ENCODE measurements at regions not wholly inside any gene's neighbourhood (a gene's known extent, or its start where the extent isn't known, plus 50 kb on each side); places are given as distances from the start of the nearest gene placed in this dataset.

DNA sequence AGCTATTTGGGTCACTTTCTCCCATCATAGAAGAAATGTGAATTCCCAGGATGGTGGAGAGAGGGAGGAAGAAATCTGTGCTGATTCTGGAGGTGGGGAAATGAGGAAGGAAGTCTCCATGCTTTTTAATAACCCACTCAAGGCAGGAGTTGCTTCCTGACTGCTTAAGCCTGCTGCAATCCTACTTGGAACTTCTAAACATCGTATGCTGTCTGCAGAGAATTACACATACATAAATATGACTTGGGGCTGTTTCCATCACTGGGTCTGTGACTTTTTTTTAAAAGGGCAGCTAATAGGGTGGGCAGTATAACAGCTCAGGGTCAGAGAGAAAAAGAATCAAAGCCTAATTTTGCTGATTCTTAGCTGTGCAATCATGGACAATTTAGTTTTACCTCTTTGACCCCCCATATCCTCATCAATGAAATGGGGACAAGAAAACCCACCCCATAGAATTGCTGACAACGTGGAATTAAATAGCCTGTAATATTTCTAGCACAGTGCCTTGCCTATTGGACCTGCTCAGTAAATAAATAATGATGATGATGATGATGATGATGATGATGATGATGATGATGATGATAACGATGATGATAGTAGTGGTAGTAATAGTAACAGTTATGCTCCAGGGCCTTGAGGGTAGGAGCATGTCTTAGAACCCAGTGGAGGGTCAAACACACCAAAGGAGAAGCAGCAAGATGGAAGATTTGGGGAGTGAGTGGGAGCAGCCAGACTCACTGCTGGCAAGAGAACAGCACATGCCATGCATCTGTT lies 166.7 kb upstream of the LRFN2 start:
- no peak for DNase-seq (ENCODE audit: low spot score)

DNA sequence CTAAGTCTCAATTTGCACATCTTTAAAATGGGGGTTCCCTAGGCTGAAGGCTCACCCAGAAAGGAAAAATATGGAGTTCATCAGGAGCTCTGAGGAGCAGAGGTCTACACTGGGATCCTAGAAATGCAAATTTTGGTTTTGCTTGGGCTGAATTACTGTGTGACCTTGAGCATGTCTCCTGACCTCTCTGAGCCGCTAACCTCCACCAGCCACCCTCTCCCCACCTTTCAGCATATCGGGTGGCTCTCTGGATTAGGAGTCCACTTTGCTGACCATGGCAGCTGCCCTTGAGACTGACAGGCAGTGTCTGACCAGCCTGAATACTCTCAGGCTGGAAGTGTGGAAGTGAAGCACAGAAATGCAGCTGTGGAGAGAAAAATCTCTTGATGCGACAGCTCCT lies 165.9 kb upstream of the LRFN2 start:
- no peak for DNase-seq (ENCODE audit: low spot score)

DNA sequence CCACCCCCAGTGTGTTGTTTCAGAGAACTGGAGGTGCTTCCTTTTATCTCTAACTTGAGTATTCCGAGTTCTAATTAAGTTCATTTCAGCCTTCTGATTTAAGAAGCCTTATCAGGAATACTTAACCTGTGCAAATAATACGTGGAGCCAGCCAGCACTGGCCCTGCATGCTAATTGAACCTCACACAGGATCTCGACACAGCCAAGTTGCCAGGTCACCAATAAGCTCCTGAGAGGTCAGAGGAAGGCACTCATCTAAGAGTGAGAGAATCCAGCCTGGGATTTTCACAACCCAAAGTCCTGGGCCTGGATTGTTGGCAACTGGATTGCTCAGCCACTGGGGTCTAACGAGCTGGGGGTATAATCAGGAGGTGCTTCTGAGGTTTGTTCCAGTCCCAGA lies 157.7 kb upstream of the LRFN2 start:
- no peak for DNase-seq (ENCODE audit: low spot score)

DNA sequence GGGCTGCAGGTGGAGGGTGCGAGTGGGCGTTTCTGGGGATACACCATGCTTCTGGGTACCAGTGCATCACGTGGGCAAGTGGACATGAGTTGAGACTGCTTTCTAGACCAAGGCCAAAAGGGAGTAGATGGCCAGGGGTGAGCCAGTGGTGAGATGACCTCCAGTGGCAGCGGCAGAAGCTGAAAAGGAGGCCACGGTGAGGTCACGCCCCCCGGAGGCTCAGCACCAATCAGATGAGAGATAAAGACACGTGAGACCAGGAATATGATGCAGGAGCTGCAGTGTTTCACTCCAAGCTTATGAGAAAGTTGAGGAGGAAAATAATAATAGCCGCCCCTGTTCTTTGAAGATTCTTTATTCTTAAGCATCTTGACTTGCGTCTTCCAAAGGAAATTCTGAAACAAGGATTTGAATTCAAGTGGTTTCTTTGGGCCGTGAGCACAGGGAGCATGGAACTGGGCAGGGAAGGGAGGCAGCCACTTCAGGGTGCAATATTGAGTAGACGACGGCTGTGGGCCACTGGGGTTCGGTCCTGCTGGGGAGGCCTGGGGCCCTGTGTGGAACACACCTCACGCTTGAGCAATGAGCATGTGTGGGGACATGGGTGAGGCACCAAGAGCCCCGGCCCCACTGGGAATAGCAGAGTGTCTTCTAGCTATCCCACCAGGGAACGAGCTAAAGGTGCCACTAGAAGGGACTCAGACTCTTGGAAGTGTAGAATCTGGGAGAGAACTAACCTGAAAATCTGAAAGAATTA lies 156.7 kb upstream of the LRFN2 start:
- no peak for DNase-seq (ENCODE audit: low spot score)

DNA sequence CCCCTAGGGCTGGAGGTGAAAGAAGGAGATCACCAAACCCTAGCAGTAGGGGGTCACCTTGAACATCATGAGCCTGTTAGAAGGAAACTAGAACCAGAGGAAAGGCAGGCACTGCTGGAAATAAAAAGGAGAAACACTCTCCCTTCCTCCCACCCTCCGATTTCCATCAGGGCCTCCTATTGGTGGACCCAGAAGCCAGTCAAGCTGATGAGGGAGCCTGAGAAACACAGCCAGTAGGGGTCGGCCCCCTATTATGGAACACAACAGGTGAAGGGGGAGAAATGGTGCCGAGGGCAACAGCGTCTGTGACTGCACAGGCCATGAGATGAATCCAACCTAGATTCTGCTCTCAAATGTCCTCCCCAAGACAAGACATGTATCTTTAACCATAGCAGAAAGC lies 156.1 kb upstream of the LRFN2 start:
- DNase-seq (ENCODE audit: low spot score) = no peak

DNA sequence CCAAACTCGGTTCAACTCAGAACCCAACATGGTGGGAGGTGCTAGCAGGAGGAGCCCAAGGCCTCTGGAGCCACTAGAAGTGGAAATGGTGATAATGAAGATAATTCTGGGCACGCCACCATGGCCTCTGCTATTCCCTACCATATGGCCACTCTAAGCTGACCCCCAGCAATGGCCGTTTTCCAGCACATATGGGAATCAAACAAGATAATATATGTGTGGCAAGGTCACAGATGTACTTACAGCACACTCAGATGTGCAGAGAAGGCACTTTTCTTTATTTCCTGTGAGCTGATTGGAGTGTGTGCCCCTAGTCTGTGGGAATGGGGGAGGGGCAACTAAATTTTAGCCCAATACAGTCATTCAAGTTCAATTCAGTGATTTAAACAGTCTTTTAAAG lies 153.4 kb upstream of the LRFN2 start:
- no peak for DNase-seq (ENCODE audit: low spot score)

DNA sequence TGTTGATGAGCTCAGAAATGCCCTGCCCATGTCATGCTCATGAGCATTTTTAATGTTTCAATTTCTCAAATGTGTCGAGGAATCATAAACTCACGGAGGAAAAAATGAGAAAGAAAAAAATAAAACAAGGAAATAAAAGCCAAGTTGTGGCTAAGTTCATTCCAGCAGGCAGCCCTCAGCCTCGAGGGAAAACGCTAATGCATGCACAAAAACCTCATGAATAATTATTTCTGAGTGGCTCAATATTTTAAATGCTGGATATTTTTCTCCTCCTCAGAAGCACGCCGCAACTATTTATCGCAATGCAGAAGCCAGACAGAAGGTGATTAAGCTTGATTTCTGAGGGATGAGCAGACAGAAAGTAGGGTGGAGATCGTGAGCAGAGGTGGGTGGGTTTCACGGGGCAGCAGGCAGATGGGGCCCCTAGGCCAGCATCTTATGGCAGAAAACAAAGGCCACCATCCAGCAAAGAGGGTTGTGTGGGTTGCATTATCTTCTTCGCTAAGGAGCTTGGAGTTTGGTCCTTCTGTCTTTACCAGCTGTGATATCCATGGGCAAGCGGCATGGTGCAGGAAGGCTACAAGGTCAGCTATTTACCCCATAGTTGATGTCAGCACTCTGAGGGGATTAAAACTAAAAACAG lies 151.5 kb upstream of the LRFN2 start:
- DNase-seq (ENCODE audit: low spot score) = no peak

DNA sequence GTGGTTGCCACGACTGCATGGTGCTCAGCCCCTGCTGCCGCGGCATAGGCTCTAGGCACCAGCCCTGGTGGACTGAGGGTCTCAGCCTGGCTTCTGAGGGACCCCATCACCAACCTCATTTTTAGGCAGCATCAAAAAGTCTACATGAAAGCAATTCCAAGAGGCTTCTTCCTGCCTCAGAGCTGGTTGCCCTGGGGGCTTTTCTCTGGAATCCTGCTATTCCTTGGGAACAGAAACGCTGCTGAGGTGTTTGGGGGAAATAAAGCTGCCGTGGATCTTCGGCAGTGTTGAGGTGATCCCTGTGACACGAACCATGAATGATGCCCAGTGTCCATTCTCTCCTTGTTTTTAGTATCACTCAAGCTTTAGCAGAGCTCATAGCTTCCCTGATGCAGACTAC lies 148.4 kb upstream of the LRFN2 start:
- no peak for DNase-seq (ENCODE audit: low spot score)

DNA sequence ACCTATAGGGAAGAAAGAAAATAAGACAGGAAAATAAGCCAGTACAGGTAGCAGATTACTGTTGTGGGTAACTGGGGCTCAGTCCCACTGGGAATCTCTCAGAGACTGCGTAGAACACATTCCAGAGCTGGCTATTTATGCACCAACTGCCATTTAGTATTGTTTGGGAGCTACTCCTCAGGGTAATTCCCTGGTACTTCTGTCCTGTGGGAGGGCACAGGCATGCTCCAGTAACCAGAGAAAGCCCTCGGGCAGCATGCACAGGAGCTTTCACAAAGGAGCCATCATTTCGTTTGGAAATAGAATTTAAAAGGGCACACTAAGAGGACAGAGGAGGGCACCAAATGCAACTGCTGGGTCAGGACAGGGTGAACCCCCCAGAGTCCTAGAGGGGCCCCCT lies 148.0 kb upstream of the LRFN2 start:
- peak; percentile 26 for DNase-seq (ENCODE audit: low spot score)

DNA sequence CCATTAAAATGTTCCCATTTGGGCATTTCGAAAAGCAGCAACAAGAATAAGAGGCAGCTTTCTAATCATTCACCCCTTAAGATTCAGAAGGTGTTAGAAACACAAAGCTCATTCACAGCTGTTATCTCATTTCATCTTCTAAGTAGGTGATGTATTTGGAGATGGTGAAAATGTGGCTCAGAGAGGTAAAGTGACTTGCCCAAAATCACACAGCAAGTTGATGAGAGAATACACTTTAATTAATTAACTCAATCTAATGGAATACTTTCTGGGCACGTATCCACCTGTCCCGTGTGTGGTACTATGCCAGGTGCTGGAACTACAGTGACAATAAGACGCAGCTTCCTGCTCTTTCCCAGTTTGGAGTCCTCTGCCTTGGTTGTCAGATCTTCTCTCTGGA lies 147.4 kb upstream of the LRFN2 start:
- DNase-seq (ENCODE audit: low spot score) = no peak

DNA sequence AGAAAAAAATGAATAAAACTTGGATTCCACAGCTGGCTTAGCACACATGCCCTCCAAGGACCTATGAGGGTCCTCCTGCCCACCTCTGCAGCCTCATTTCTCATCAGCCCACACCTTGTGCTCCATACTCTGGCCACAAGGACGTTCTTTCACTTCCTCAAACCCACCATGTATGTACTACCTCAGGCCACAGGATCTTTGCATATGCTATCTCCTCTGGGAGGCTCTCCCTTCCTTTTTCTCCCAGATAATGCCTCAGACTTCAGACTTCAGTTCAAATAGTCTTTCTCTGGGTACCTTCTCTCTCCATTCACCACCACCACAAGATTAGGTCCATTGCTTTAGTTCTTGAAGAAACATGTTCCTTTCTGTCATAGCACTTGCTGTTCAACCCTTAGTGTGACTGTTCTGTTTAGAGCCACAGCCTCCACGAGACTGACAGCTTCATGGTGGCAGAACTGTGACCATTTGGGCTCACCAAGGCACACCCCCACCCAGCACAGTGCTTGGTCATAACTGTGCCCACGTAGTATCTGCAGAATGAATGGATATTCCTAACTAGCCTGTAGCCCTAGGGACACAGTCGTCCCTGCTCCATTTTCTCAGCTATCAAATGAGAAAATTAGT lies 146.7 kb upstream of the LRFN2 start:
- no peak for DNase-seq (ENCODE audit: low spot score)

DNA sequence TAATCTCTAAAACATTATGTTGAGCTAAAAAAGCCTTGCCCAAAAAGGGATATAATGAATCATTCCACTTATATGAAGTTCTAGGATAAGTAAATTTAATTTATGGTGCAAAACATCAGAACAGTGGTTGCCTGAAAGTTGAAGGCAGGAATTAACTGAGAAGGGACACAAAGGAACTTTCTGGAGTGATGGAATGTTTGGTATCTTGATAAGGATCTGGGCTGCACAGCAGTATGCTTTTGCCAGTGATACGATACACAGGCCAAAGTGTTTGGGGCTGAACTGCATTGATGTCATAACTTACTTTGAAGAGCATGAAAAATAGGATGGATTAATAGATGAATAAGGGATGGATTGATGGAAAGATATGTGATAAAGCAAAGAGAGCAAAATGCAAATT lies 146.1 kb upstream of the LRFN2 start:
- no peak for DNase-seq (ENCODE audit: low spot score)

DNA sequence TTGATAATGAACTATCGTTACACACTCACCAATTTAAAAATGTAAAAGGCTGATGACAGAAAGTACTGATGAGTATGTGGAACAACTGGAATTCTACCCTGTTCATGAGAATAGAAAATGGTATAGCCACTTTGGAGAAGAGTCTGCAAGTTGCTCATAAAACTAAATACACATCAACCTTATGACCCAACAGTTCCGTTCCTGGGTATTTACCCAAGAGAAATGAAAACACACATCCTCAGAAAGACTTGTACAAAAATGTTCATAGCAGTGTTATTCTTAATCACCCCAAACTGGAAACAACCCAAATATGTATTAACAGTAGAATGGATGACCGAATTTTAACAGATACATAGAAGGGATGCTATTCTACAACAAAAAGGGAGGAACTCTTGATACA lies 145.7 kb upstream of the LRFN2 start:
- DNase-seq (ENCODE audit: low spot score) = no peak

DNA sequence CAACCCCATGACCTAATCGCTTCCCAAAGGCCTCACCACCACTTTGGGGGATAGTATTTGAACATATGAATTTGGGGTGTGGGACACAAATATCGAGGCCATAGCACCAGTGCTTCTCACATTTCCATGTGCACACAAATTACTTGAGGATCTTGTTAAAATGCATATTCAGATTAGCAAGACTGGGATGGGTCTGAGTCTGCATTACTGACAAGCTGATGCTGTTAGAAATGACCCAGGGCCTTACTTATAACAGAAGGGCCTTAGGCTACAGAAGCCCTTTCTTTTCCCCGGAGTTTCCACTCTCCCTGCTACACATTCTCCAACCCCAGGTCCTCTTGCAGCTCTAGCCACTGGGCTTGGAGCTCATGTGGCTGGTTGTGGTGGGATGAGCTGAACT lies 141.5 kb upstream of the LRFN2 start:
- DNase-seq (ENCODE audit: low spot score) = no peak

DNA sequence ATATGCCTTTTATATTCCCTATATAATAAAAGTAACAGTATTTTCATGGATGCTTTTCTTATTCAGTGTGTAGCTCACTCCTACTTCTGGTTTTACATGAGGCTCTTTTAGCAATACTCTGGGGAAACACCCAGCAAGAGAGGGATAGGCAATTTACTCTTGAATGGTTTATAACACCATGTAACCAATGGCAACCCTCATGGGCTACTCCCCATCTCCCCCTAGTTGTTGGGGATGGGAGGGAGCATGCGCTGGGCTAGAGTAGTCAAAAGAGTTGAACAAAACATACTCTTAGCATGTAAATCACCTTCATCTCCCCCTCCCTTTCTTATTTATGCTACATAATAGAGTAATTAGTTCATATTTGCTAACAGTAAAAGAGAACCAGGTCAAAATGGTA lies 140.1 kb upstream of the LRFN2 start:
- no peak for DNase-seq (ENCODE audit: low spot score)

DNA sequence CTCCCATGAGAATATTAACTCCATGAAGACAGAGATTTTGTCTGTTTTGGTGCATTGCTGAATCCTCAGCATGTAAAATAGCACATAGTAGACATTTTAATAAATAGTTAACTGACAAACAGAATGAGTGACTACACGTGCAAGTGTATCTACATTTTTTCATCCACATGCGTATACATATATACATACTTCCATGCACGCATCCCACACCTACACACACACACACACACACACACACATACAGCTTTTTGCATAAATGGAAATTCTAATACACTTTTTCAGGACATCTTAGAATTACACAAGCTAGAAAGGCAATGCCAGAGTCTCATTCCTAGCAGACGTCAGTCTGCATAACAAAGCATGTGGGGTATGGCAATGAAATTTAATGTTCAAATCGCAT lies 139.7 kb upstream of the LRFN2 start:
- no peak for DNase-seq (ENCODE audit: low spot score)

DNA sequence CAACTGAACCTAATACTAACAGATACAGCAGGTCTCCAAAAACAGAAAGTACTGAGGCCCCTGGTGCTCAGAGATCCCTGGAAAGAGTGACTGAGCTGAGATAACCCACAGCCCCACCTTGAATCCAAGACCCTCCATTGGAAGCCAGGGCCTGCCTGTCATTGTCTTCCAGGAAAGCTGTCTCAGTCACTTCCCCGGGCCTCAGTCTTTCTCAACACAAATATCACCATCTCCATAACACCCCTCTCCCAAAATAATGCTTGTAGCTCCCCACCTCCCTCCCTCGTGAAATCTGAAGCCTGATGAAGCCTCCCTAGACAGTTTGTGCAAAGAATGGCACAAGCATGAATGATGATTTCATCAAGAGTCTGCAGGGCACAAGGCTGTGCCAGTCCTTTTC lies 138.2 kb upstream of the LRFN2 start:
- no peak for DNase-seq (ENCODE audit: low spot score)

DNA sequence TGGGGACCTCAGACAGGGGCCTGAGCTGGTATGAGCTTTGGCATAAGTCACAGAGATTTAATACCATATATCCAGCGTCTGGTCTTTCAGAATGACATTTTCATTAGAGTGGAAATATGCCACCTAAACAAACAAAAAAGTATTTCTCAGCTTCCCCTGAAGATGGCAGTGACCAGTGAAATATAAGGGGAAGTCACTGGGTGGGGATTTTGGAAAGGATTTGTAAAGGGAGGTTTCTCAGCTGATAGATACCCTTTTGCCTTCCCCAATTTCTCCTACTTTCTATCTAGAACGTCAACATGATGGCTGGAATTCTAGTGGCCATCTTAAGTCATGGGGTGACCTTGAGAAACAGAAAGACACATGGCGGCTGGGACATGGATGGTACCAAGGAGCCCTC lies 137.7 kb upstream of the LRFN2 start:
- no peak for DNase-seq (ENCODE audit: low spot score)

DNA sequence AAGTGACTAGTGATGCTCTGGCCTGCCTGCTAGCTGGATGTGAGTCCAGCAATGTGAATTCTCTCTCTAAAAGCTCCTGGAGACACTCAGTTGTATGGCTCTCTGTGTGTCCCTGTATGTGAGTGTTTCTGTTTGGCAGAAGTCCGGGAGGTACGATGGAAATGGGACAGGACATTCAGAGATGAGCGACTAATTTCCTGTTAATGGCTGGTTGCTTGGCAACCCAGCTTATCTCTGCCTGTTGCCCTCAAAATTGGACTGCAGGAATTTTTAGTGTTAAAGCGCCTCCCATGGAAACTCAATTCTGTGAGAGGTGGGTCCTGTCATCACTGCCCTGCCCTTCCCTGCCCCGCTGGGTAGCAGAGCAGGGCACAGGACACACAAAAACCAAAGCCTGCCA lies 136.8 kb upstream of the LRFN2 start:
- DNase-seq (ENCODE audit: low spot score) = peak; percentile 55

DNA sequence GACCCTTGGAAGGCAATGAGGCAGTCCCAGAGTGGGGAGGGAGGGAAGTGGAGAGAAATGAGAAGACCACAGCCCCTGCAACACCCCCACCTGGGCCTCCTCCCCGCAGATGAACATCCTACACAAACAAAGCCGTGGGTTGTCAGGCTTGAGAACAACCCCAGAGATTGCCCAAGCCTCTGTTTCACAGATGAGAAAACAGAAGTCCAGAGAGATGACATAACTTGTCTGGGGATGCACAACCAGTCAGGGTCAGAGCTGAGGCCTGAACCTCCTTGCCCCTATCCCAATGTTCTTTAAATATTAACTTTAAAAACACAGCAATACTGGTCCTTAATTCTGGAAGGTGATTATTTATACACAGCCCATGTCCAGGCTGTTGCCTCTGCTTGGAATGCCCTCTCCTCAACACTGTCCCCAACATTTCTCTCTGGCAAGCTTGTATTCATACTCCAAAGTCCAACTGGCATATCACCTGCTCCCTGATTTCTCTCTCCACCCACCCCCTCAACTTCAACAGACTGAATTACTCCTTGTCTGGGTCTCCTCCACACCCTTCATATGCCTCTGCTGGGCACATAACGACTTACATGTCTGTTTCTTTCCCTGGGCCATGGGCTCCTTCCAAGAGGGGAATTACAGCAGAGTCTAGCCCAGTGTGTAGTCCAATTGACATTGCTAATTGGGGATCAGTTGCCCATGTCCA lies 135.5 kb upstream of the LRFN2 start:
- peak; percentile 74 for DNase-seq (ENCODE audit: low spot score)

DNA sequence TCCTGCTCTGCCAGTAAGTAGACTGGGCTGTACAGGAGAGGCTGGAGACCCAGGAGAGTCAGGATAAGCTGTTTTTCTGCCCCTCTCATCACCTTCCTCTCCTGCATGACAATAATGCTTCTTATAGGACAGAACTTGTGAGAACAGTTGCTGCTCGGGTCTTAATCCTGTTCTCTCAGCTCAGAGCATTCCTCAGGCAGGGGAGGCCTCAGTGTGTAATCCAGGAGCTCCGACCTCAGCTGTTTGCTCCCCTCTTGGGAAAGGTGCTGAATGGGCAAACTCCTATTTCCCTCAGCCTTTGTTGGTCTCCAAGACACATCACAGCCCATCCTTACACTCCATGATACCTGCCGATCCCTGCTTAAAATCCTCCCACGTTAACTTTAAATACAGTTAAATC lies 134.9 kb upstream of the LRFN2 start:
- DNase-seq (ENCODE audit: low spot score) = peak; percentile 9

DNA sequence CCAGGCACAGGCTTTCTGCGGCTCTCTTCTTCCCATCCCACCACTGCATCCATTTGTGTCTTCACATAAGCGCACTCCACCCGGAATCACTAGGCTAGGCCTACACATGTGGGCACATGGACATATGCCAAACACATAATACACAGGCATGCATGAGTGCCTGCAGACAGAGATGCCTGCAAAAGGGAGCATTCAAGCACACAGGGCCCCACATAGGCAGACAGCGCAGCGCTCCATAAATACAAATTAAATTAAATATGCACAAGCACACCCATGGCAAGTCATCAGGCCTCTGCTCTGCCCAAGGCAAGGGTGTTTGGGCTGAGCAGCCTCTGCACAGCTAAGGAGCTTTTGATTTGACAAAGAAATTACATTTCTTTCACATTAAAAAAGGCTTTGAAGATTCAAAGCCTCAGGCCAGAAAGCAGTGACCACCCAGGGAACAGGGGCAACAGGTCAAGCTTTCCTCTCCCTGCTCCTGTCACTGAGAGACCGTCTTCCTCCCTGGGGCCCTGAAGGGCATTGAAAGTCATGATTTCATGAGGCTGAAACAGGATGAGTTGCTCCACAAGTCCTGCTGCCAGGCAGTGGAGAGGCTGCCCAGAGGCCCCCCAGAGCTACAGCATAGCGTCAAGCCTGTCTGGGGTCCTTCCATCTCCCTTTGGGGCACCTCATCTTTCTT lies 134.2 kb upstream of the LRFN2 start:
- peak; percentile 18 for DNase-seq (ENCODE audit: low spot score)
